ENCODE measurements at regions not wholly inside any gene's neighbourhood (a gene's known extent, or its start where the extent isn't known, plus 50 kb on each side); places are given as distances from the start of the nearest gene placed in this dataset.
"Not testable (repeated sequence)": the region's sequence is repeated elsewhere in the genome, so short reads cannot be mapped to it uniquely, and the experiment has no call there.

GRCh38 chr9:30630459-30630858 is 1754.0 kb upstream of the ACO1 start (continued):
- TF ChIP-seq ZSCAN29 (IDR thresholded peaks at IDR 0.05) (no peak), NRF1 (conservative IDR thresholded peaks at IDR 0.05; ENCODE audit: low read depth, low read length) (no peak), PRDM15 (CRISPR knock-in tag; IDR thresholded peaks at IDR 0.05) (no peak), ETV6 (conservative IDR thresholded peaks at IDR 0.05 in 1 of 2, IDR thresholded peaks at IDR 0.05 in 1 of 2; ENCODE audit: borderline replicate concordance in 1 of 2, low read depth in 1 of 2) (no peak), CUX1 (IDR thresholded peaks at IDR 0.05; ENCODE audit: insufficient replicate concordance, low read depth, low read length) (no peak), STAT1 (conservative IDR thresholded peaks at IDR 0.05) (no peak), ZNF687 (IDR thresholded peaks at IDR 0.05) (no peak)

GRCh38 chr9:30646639-30647038 is 1737.8 kb upstream of the ACO1 start:
- 35% methylated on average over 6 of the region's 6 CpGs for WGBS (ENCODE audit: insufficient coverage, insufficient replicate concordance, low lambda C conversion rate, missing lambda C conversion rate)
- SMC1A ChIA-PET (ENCODE audit: uncharacterized antibody, unreplicated experiment), result not testable (repeated sequence)

More at GRCh38 chr9:30646639-30647038, 1737.8 kb upstream of the ACO1 start:
- FAIRE-seq; H3K36me3 ChIP-seq (ENCODE audit: control insufficient read depth in 2 of 2, insufficient read depth in 2 of 2, low read length in 1 of 2); DNase-seq (ENCODE audit: low read depth, low spot score); CTCF ChIA-PET; H3K79me2 ChIP-seq (ENCODE audit: control insufficient read depth, insufficient read depth, low read length); H3K4me1 ChIP-seq (ENCODE audit: control insufficient read depth, insufficient read depth, low read length); H3K27me3 ChIP-seq (replicated peaks in 1 of 2; ENCODE audit: control insufficient read depth in 2 of 2, insufficient read depth in 2 of 2, low read length in 1 of 2); H2AFZ ChIP-seq (ENCODE audit: control insufficient read depth, low read depth, low read length); BruUV-seq (replicated peaks); in situ Hi-C loops (cut with MboI); H3K4me3 ChIP-seq; intact Hi-C loops (cut with micrococcal nuclease; ENCODE audit: unreplicated experiment); H3K27ac ChIP-seq (ENCODE audit: control insufficient read depth, insufficient read depth); POLR2A ChIA-PET; H4K20me1 ChIP-seq (ENCODE audit: control insufficient read depth, insufficient read depth); H3K4me2 ChIP-seq (ENCODE audit: control insufficient read depth, insufficient read depth); ATAC-seq; H3K9ac ChIP-seq (ENCODE audit: control insufficient read depth, insufficient read depth, low read length); RAD21 ChIA-PET (ENCODE audit: unreplicated experiment); H3K9me3 ChIP-seq (replicated peaks; ENCODE audit: control insufficient read depth, insufficient read depth, low read length): not testable (repeated sequence)
